Activated naive CD8-positive, alpha-beta T cell treated with anti-CD3 and anti-CD28 coated beads, Interleukin-2, amount 10 ng/mL, durations not matched to agents 7 days and 5 days (primary cell): ENCODE measurements at regions not wholly inside any gene's neighbourhood (a gene's known extent, or its start where the extent isn't known, plus 50 kb on each side); places are given as distances from the start of the nearest gene placed in this dataset.
"Not testable (repeated sequence)": the region's sequence is repeated elsewhere in the genome, so short reads cannot be mapped to it uniquely, and the experiment has no call there.

Experiments
- ATAC-seq: fragments of 150-1000 bp; cut with Tn5 transposase; one replicate; pipeline ENCODE4 v1.10.0; 2021; ENCODE audit warnings: low read depth, moderate library complexity
- POLR2A ChIA-PET: fragments of 350-600 bp; sonication (Branson Sonifier 250); formaldehyde crosslinking; loops from one replicate; lab custom pipeline; 2021; ENCODE audit warnings: antibody characterized with exemption; lab: Charles Lee
- DNase-seq: peaks from one replicate; pipeline ENCODE4 v3.0.0; 2021
- H3K27ac Mint-ChIP-seq: one replicate; pipeline ENCODE4 v1.8.0; 2022; ENCODE audit warnings: mild to moderate bottlenecking, mixed read lengths
- H3K27me3 Mint-ChIP-seq: one replicate; pipeline ENCODE4 v1.8.0; 2022; ENCODE audit warnings: mild to moderate bottlenecking, moderate library complexity, mixed read lengths
- H3K36me3 Mint-ChIP-seq: one replicate; pipeline ENCODE4 v1.8.0; 2021; ENCODE audit warnings: mild to moderate bottlenecking, mixed read lengths
- H3K4me1 Mint-ChIP-seq: one replicate; pipeline ENCODE4 v1.8.0; 2021; ENCODE audit warnings: mixed read lengths
- H3K4me3 Mint-ChIP-seq: one replicate; pipeline ENCODE4 v1.8.0; 2022; ENCODE audit warnings: mild to moderate bottlenecking, moderate library complexity, mixed read lengths
- H3K9me3 Mint-ChIP-seq: one replicate; pipeline ENCODE4 v1.8.0; 2021; ENCODE audit warnings: mixed read lengths

GRCh38 chr6:163739408-163739725 is 324.8 kb downstream of the QKI start:
- Mint-ChIP-seq H3K9me3 (no peaks in the 10 kb centered on the region), H3K36me3 (no peaks in the 10 kb centered on the region), H3K4me1 (no peaks in the 10 kb centered on the region), H3K27ac (no peak overlapping the region), H3K4me3 (no peak overlapping the region), H3K27me3 (peaks cover 9% of the 10 kb centered on the region)
- POLR2A ChIA-PET = no interaction called here
- no peak for DNase-seq
- ATAC-seq = no peak

- POLR2A ChIA-PET = no interaction called here
- Mint-ChIP-seq H3K27me3 (peaks cover 12% of the 10 kb centered on the region), H3K27ac (no peak overlapping the region), H3K9me3 (no peaks in the 10 kb centered on the region), H3K36me3 (no peaks in the 10 kb centered on the region), H3K4me1 (no peaks in the 10 kb centered on the region), H3K4me3 (no peak overlapping the region)
- DNase-seq (no peak), ATAC-seq (no peak)
These were observed 324.3 kb downstream of the QKI start for GRCh38 chr6:163738725-163739407.

GRCh38 chr6:163738304-163738703 is 323.8 kb downstream of the QKI start:
- Mint-ChIP-seq H3K36me3 (no peaks in the 10 kb centered on the region), H3K4me3 (no peak overlapping the region), H3K4me1 (no peaks in the 10 kb centered on the region), H3K9me3 (no peaks in the 10 kb centered on the region), H3K27ac (no peak overlapping the region), H3K27me3 (peaks cover 14% of the 10 kb centered on the region)
- ATAC-seq = no peak
- POLR2A ChIA-PET = no interaction called here
- DNase-seq = no peak

GRCh38 chr6:163735076-163735475 is 320.6 kb downstream of the QKI start:
- Mint-ChIP-seq H3K4me3 (no peak overlapping the region), H3K27ac (no peak overlapping the region), H3K4me1 (no peaks in the 10 kb centered on the region), H3K36me3 (no peaks in the 10 kb centered on the region), H3K9me3 (no peaks in the 10 kb centered on the region), H3K27me3 (peaks cover 10% of the 10 kb centered on the region)
- no peak for DNase-seq
- ATAC-seq = no peak
- POLR2A ChIA-PET = no interaction called here

GRCh38 chr6:163733061-163733460 is 318.5 kb downstream of the QKI start:
- no peak overlapping the region for H3K27ac Mint-ChIP-seq
- no peaks in the 10 kb centered on the region for H3K4me1 Mint-ChIP-seq
- ATAC-seq (no peak), DNase-seq (no peak)
- H3K27me3 Mint-ChIP-seq = peaks cover 5% of the 10 kb centered on the region
- H3K4me3 Mint-ChIP-seq = no peak overlapping the region
- POLR2A ChIA-PET = no interaction called here
- H3K36me3 Mint-ChIP-seq = no peaks in the 10 kb centered on the region
- no peaks in the 10 kb centered on the region for H3K9me3 Mint-ChIP-seq

GRCh38 chr6:163732479-163732878 is 318.0 kb downstream of the QKI start:
- Mint-ChIP-seq H3K27ac (no peak overlapping the region), H3K36me3 (no peaks in the 10 kb centered on the region), H3K4me3 (no peak overlapping the region), H3K9me3 (no peaks in the 10 kb centered on the region), H3K4me1 (no peaks in the 10 kb centered on the region), H3K27me3 (peaks cover 5% of the 10 kb centered on the region)
- DNase-seq (no peak), ATAC-seq (no peak)
- POLR2A ChIA-PET = no interaction called here

GRCh38 chr6:163732014-163732351 is 317.5 kb downstream of the QKI start:
- H3K4me3 Mint-ChIP-seq, H3K4me1 Mint-ChIP-seq, DNase-seq, POLR2A ChIA-PET, H3K36me3 Mint-ChIP-seq, ATAC-seq, H3K27me3 Mint-ChIP-seq, H3K9me3 Mint-ChIP-seq, H3K27ac Mint-ChIP-seq: not testable (repeated sequence)

- no peaks in the 10 kb centered on the region for H3K36me3 Mint-ChIP-seq
- H3K27me3 Mint-ChIP-seq = peaks cover 5% of the 10 kb centered on the region
- no peak overlapping the region for H3K4me3 Mint-ChIP-seq
- H3K9me3 Mint-ChIP-seq = no peaks in the 10 kb centered on the region
- ATAC-seq = no peak
- POLR2A ChIA-PET = no interaction called here
- no peaks in the 10 kb centered on the region for H3K4me1 Mint-ChIP-seq
- no peak overlapping the region for H3K27ac Mint-ChIP-seq
- no peak for DNase-seq
These were observed 316.9 kb downstream of the QKI start for GRCh38 chr6:163731215-163732013.

GRCh38 chr6:163730246-163731210 is 316.0 kb downstream of the QKI start:
- POLR2A ChIA-PET = no interaction called here
- no peak overlapping the region for H3K27ac Mint-ChIP-seq

GRCh38 chr6:163729127-163729872 is 314.8 kb downstream of the QKI start:
- Mint-ChIP-seq H3K36me3 (no peaks in the 10 kb centered on the region), H3K9me3 (no peaks in the 10 kb centered on the region), H3K4me1 (no peaks in the 10 kb centered on the region), H3K27me3 (peaks cover 5% of the 10 kb centered on the region), H3K27ac (no peak overlapping the region), H3K4me3 (no peak overlapping the region)
- ATAC-seq = no peak
- POLR2A ChIA-PET = no interaction called here
- DNase-seq = no peak

More at GRCh38 chr6:163730246-163731210, 316.0 kb downstream of the QKI start:
- no peaks in the 10 kb centered on the region for H3K36me3 Mint-ChIP-seq
- DNase-seq (no peak), ATAC-seq (no peak)
- H3K4me1 Mint-ChIP-seq = no peaks in the 10 kb centered on the region
- H3K27me3 Mint-ChIP-seq = peaks cover 5% of the 10 kb centered on the region
- no peaks in the 10 kb centered on the region for H3K9me3 Mint-ChIP-seq
- H3K4me3 Mint-ChIP-seq = no peak overlapping the region

GRCh38 chr6:163728442-163729126 is 314.1 kb downstream of the QKI start:
- no peak for DNase-seq
- H3K4me1 Mint-ChIP-seq = no peaks in the 10 kb centered on the region

GRCh38 chr6:163726037-163726695 is 311.6 kb downstream of the QKI start:
- POLR2A ChIA-PET = no interaction called here
- Mint-ChIP-seq H3K36me3 (no peaks in the 10 kb centered on the region), H3K4me1 (no peaks in the 10 kb centered on the region), H3K9me3 (no peaks in the 10 kb centered on the region), H3K4me3 (no peak overlapping the region), H3K27ac (no peak overlapping the region), H3K27me3 (no peaks in the 10 kb centered on the region)
- DNase-seq (no peak), ATAC-seq (no peak)

More at GRCh38 chr6:163728442-163729126, 314.1 kb downstream of the QKI start:
- Mint-ChIP-seq H3K4me3 (no peak overlapping the region), H3K9me3 (no peaks in the 10 kb centered on the region), H3K27ac (no peak overlapping the region), H3K27me3 (peaks cover 2% of the 10 kb centered on the region), H3K36me3 (no peaks in the 10 kb centered on the region)
- no peak for ATAC-seq
- POLR2A ChIA-PET = no interaction called here
